ENCODE measurements at regions not wholly inside any gene's neighbourhood (a gene's known extent, or its start where the extent isn't known, plus 50 kb on each side); places are given as distances from the start of the nearest gene placed in this dataset.

DNA sequence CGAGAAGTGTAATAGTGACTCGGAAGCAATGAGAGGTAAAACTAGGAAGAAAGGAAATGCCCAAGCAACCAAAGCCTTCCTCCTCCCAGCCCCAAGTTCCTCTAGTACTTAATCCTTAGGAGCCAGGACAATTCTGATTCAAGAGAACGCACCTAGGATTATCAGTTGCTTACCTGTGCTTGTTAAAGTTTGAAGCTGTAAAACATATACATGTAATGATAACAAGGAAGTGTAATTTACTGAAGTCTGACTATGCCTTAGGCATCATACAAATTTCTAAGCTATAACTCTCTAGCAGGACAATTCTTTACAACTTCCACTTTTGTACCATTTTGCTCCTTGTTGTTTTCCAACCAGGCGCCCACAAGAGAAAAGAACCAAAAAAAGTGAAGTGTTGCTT lies 92.8 kb upstream of the OSBPL8 start:
- no peaks in the 10 kb centered on the region for H3K27me3 ChIP-seq (ENCODE audit: control insufficient read depth, insufficient read depth, low read length)
- H3K9me3 ChIP-seq (ENCODE audit: control insufficient read depth, insufficient read depth, low read depth, low read length), result no peaks in the 10 kb centered on the region
- H3K4me1 ChIP-seq (ENCODE audit: control insufficient read depth, insufficient read depth, low read length), result no peaks in the 10 kb centered on the region
- H3K36me3 ChIP-seq (ENCODE audit: control insufficient read depth, insufficient read depth, low read length), result no peaks in the 10 kb centered on the region
- in situ Hi-C loops (cut with HindIII; ENCODE audit: low pct_unique_long_range_greater_than_20kb, low sequenced_read_pairs), result no loop called here
- ChIA-PET CTCF (no interaction called here), POLR2A (no interaction called here)
- no peak for TF ChIP-seq TCF7L2 (IDR thresholded peaks at IDR 0.05; ENCODE audit: low read depth, low read length)
- TF ChIP-seq, protein P1, sequence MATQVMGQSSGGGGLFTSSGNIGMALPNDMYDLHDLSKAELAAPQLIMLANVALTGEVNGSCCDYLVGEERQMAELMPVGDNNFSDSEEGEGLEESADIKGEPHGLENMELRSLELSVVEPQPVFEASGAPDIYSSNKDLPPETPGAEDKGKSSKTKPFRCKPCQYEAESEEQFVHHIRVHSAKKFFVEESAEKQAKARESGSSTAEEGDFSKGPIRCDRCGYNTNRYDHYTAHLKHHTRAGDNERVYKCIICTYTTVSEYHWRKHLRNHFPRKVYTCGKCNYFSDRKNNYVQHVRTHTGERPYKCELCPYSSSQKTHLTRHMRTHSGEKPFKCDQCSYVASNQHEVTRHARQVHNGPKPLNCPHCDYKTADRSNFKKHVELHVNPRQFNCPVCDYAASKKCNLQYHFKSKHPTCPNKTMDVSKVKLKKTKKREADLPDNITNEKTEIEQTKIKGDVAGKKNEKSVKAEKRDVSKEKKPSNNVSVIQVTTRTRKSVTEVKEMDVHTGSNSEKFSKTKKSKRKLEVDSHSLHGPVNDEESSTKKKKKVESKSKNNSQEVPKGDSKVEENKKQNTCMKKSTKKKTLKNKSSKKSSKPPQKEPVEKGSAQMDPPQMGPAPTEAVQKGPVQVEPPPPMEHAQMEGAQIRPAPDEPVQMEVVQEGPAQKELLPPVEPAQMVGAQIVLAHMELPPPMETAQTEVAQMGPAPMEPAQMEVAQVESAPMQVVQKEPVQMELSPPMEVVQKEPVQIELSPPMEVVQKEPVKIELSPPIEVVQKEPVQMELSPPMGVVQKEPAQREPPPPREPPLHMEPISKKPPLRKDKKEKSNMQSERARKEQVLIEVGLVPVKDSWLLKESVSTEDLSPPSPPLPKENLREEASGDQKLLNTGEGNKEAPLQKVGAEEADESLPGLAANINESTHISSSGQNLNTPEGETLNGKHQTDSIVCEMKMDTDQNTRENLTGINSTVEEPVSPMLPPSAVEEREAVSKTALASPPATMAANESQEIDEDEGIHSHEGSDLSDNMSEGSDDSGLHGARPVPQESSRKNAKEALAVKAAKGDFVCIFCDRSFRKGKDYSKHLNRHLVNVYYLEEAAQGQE (IDR thresholded peaks at IDR 0.05; ENCODE audit: insufficient read depth in 1 of 2, low read depth in 2 of 2, low read length in 1 of 2), result no peak
- intact Hi-C loops (cut with micrococcal nuclease; ENCODE audit: unreplicated experiment), result no loop called here
- ATAC-seq (no peak), DNase-seq (ENCODE audit: low read depth, low spot score) (no peak)
- BruUV-seq (replicated peaks), result no TSS peak
- no peak overlapping the region for H3K4me3 ChIP-seq (ENCODE audit: low read depth in 2 of 2, low read length in 2 of 2)
- no peak overlapping the region for H3K27ac ChIP-seq (ENCODE audit: low read length)

- H3K9me3 ChIP-seq (ENCODE audit: control insufficient read depth, insufficient read depth, low read depth, low read length), result no peaks in the 10 kb centered on the region
- H3K4me1 ChIP-seq (ENCODE audit: control insufficient read depth, insufficient read depth, low read length), result no peaks in the 10 kb centered on the region
- H3K36me3 ChIP-seq (ENCODE audit: control insufficient read depth, insufficient read depth, low read length), result no peaks in the 10 kb centered on the region
- H3K27ac ChIP-seq (ENCODE audit: low read length), result no peak overlapping the region
- no peak for TF ChIP-seq TCF7L2 (IDR thresholded peaks at IDR 0.05; ENCODE audit: low read depth, low read length)
- TF ChIP-seq, protein P1 (IDR thresholded peaks at IDR 0.05; ENCODE audit: insufficient read depth in 1 of 2, low read depth in 2 of 2, low read length in 1 of 2), result no peak
- TF ChIP-seq SIN3A (IDR thresholded peaks at IDR 0.05; ENCODE audit: borderline replicate concordance, insufficient read depth, low read depth, low read length), result no peak
- no peak for TF ChIP-seq POLR2AphosphoS5 (IDR thresholded peaks at IDR 0.05; ENCODE audit: low read depth, low read length)
- TF ChIP-seq, protein P2, sequence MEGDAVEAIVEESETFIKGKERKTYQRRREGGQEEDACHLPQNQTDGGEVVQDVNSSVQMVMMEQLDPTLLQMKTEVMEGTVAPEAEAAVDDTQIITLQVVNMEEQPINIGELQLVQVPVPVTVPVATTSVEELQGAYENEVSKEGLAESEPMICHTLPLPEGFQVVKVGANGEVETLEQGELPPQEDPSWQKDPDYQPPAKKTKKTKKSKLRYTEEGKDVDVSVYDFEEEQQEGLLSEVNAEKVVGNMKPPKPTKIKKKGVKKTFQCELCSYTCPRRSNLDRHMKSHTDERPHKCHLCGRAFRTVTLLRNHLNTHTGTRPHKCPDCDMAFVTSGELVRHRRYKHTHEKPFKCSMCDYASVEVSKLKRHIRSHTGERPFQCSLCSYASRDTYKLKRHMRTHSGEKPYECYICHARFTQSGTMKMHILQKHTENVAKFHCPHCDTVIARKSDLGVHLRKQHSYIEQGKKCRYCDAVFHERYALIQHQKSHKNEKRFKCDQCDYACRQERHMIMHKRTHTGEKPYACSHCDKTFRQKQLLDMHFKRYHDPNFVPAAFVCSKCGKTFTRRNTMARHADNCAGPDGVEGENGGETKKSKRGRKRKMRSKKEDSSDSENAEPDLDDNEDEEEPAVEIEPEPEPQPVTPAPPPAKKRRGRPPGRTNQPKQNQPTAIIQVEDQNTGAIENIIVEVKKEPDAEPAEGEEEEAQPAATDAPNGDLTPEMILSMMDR (IDR thresholded peaks at IDR 0.05), result no peak
- POLR2A ChIA-PET, result no interaction called here
- CTCF ChIA-PET, result no interaction called here
- no peak overlapping the region for H3K4me3 ChIP-seq (ENCODE audit: low read depth in 2 of 2, low read length in 2 of 2)
- no peaks in the 10 kb centered on the region for H3K27me3 ChIP-seq (ENCODE audit: control insufficient read depth, insufficient read depth, low read length)
- BruUV-seq (replicated peaks), result no TSS peak
- intact Hi-C loops (cut with micrococcal nuclease; ENCODE audit: unreplicated experiment) (no loop called here), in situ Hi-C loops (cut with HindIII; ENCODE audit: low pct_unique_long_range_greater_than_20kb, low sequenced_read_pairs) (no loop called here)
- DNase-seq (ENCODE audit: low read depth, low spot score), result no peak
- ATAC-seq, result no peak
Observed at GRCh38 chr12:76653342-76653741, 93.8 kb upstream of the OSBPL8 start.
